ENCODE measurements at regions not wholly inside any gene's neighbourhood (a gene's known extent, or its start where the extent isn't known, plus 50 kb on each side); places are given as distances from the start of the nearest gene placed in this dataset.

- Histone ChIP-seq H3K27me3 (ENCODE audit: insufficient read depth, low read depth, low read length) (no peaks in the 10 kb centered on the region), H3F3A (ENCODE audit: insufficient read depth, low read length, poor library complexity, severe bottlenecking) (no peaks in the 10 kb centered on the region), H3K4me3 (ENCODE audit: low read length) (no peak overlapping the region), H4K20me1 (ENCODE audit: insufficient read depth) (no peaks in the 10 kb centered on the region), H3K9me3 (ENCODE audit: low read length) (no peaks in the 10 kb centered on the region), H3K4me2 (ENCODE audit: low read length) (no peak overlapping the region), H2AFZ (ENCODE audit: low read depth, low read length) (no peak overlapping the region), H3K27ac (ENCODE audit: low read length) (no peak overlapping the region), H3K9me2 (ENCODE audit: insufficient read depth, low read length) (no peaks in the 10 kb centered on the region), H3K9ac (ENCODE audit: low read length) (no peak overlapping the region), H3K79me2 (replicated peaks; ENCODE audit: insufficient read depth, low read length) (no peaks in the 10 kb centered on the region), H3K36me3 (ENCODE audit: insufficient read depth, low read length) (no peaks in the 10 kb centered on the region)
- no peak for TF ChIP-seq TAF1 (IDR thresholded peaks at IDR 0.05; ENCODE audit: low read depth)
- TF ChIP-seq POLR2AphosphoS5 (IDR thresholded peaks at IDR 0.05), result no peak
- TF ChIP-seq RAD21 (conservative IDR thresholded peaks at IDR 0.05), result peak; percentile 76
- peak; percentile 69 for TF ChIP-seq CTCF (IDR thresholded peaks at IDR 0.05; ENCODE audit: poor library complexity, severe bottlenecking)
- peak; percentile 79 for TF ChIP-seq SMC3 (conservative IDR thresholded peaks at IDR 0.05; ENCODE audit: poor library complexity)
These were observed 132.8 kb downstream of the DTHD1 start for GRCh38 chr4:36414248-36414647.

GRCh38 chr4:36417146-36417545 is 135.7 kb downstream of the DTHD1 start:
- Histone ChIP-seq H3K27me3 (ENCODE audit: insufficient read depth, low read depth, low read length) (no peaks in the 10 kb centered on the region), H3K4me3 (ENCODE audit: low read length) (no peak overlapping the region), H3F3A (ENCODE audit: insufficient read depth, low read length, poor library complexity, severe bottlenecking) (no peaks in the 10 kb centered on the region), H3K4me2 (ENCODE audit: low read length) (no peak overlapping the region), H3K27ac (ENCODE audit: low read length) (no peak overlapping the region), H4K20me1 (ENCODE audit: insufficient read depth) (no peaks in the 10 kb centered on the region), H2AFZ (ENCODE audit: low read depth, low read length) (no peak overlapping the region), H3K79me2 (replicated peaks; ENCODE audit: insufficient read depth, low read length) (no peaks in the 10 kb centered on the region), H3K9ac (ENCODE audit: low read length) (no peak overlapping the region), H3K36me3 (ENCODE audit: insufficient read depth, low read length) (no peaks in the 10 kb centered on the region), H3K9me3 (ENCODE audit: low read length) (no peaks in the 10 kb centered on the region), H3K9me2 (ENCODE audit: insufficient read depth, low read length) (no peaks in the 10 kb centered on the region)
- TF ChIP-seq POLR2AphosphoS5 (IDR thresholded peaks at IDR 0.05) (no peak), CTCF (IDR thresholded peaks at IDR 0.05; ENCODE audit: poor library complexity, severe bottlenecking) (no peak), SMC3 (conservative IDR thresholded peaks at IDR 0.05; ENCODE audit: poor library complexity) (no peak), EZH2 (IDR thresholded peaks at IDR 0.05; ENCODE audit: borderline replicate concordance, insufficient read depth, low read length, poor library complexity, severe bottlenecking) (no peak), EP300 (conservative IDR thresholded peaks at IDR 0.05; ENCODE audit: poor library complexity, severe bottlenecking) (no peak)

GRCh38 chr4:36420111-36420679 is 138.8 kb downstream of the DTHD1 start:
- Histone ChIP-seq H2AFZ (ENCODE audit: low read depth, low read length) (no peak overlapping the region), H3F3A (ENCODE audit: insufficient read depth, low read length, poor library complexity, severe bottlenecking) (no peaks in the 10 kb centered on the region), H3K9me3 (ENCODE audit: low read length) (no peaks in the 10 kb centered on the region), H3K27ac (ENCODE audit: low read length) (no peak overlapping the region), H3K27me3 (ENCODE audit: insufficient read depth, low read depth, low read length) (no peaks in the 10 kb centered on the region), H4K20me1 (ENCODE audit: insufficient read depth) (no peaks in the 10 kb centered on the region), H3K4me3 (ENCODE audit: low read length) (no peak overlapping the region), H3K9me2 (ENCODE audit: insufficient read depth, low read length) (no peaks in the 10 kb centered on the region), H3K79me2 (replicated peaks; ENCODE audit: insufficient read depth, low read length) (no peaks in the 10 kb centered on the region), H3K36me3 (ENCODE audit: insufficient read depth, low read length) (no peaks in the 10 kb centered on the region), H3K9ac (ENCODE audit: low read length) (no peak overlapping the region), H3K4me2 (ENCODE audit: low read length) (no peak overlapping the region)
- no peak for TF ChIP-seq RAD21 (conservative IDR thresholded peaks at IDR 0.05)
- TF ChIP-seq REST (IDR thresholded peaks at IDR 0.05; ENCODE audit: borderline replicate concordance), result no peak
- no peak for TF ChIP-seq POLR2AphosphoS5 (IDR thresholded peaks at IDR 0.05)
- TF ChIP-seq EZH2 (IDR thresholded peaks at IDR 0.05; ENCODE audit: borderline replicate concordance, insufficient read depth, low read length, poor library complexity, severe bottlenecking), result no peak
- no peak for TF ChIP-seq TAF1 (IDR thresholded peaks at IDR 0.05; ENCODE audit: low read depth)
- no peak for TF ChIP-seq MXI1 (conservative IDR thresholded peaks at IDR 0.05; ENCODE audit: poor library complexity, severe bottlenecking)
- no peak for TF ChIP-seq EP300 (conservative IDR thresholded peaks at IDR 0.05; ENCODE audit: poor library complexity, severe bottlenecking)
- no peak for TF ChIP-seq CTCF (IDR thresholded peaks at IDR 0.05; ENCODE audit: poor library complexity, severe bottlenecking)
- TF ChIP-seq SMC3 (conservative IDR thresholded peaks at IDR 0.05; ENCODE audit: poor library complexity), result no peak

Measured in neural cell (in vitro differentiated cells).